NCI-H345 (cell line): ENCODE measurements at regions not wholly inside any gene's neighbourhood (a gene's known extent, or its start where the extent isn't known, plus 50 kb on each side); places are given as distances from the start of the nearest gene placed in this dataset.
"Not testable (repeated sequence)": the region's sequence is repeated elsewhere in the genome, so short reads cannot be mapped to it uniquely, and the experiment has no call there.

ENCODE experiments used
- DNase-seq: peaks from one replicate; lab custom pipeline; 2025; lab: John Stamatoyannopoulos, UW

GRCh38 chr2:83261591-83262136, 1197.4 kb downstream of the SUCLG1 start:
- DNase-seq: no peak

- no peak for DNase-seq
Observed at GRCh38 chr2:83253848-83254247, 1205.2 kb downstream of the SUCLG1 start.

GRCh38 chr2:83251321-83251872, 1207.7 kb downstream of the SUCLG1 start:
- DNase-seq: no peak

GRCh38 chr2:83245806-83246537, 1213.1 kb downstream of the SUCLG1 start:
- not testable (repeated sequence) for DNase-seq

- DNase-seq: no peak
Observed at GRCh38 chr2:83240611-83241010, 1218.5 kb downstream of the SUCLG1 start.

- DNase-seq: no peak
Observed at GRCh38 chr2:83238111-83238510, 1221.0 kb downstream of the SUCLG1 start.

- no peak for DNase-seq
Observed at GRCh38 chr2:83234246-83234645, 1224.8 kb downstream of the SUCLG1 start.

- no peak for DNase-seq
Observed at GRCh38 chr2:83233781-83234180, 1225.3 kb downstream of the SUCLG1 start.

- DNase-seq: no peak
Observed at GRCh38 chr2:83233326-83233725, 1225.8 kb downstream of the SUCLG1 start.

- DNase-seq: no peak
Observed at GRCh38 chr2:83229443-83229842, 1229.6 kb downstream of the SUCLG1 start.

GRCh38 chr2:83224591-83225200, 1234.4 kb downstream of the SUCLG1 start:
- DNase-seq: peak; percentile 15

- no peak for DNase-seq
Observed at GRCh38 chr2:83221258-83221657, 1237.8 kb downstream of the SUCLG1 start.

- no peak for DNase-seq
Observed at GRCh38 chr2:83217854-83218253, 1241.2 kb downstream of the SUCLG1 start.

GRCh38 chr2:83196225-83196624, 1262.9 kb downstream of the SUCLG1 start:
- DNase-seq: no peak

GRCh38 chr2:83191316-83191715, 1267.8 kb downstream of the SUCLG1 start:
- no peak for DNase-seq

- DNase-seq: no peak
Observed at GRCh38 chr2:83186105-83186760, 1272.8 kb downstream of the SUCLG1 start.

GRCh38 chr2:83180862-83181530, 1278.1 kb downstream of the SUCLG1 start:
- DNase-seq: not testable (repeated sequence)

GRCh38 chr2:83176539-83176938, 1282.5 kb downstream of the SUCLG1 start:
- no peak for DNase-seq

- no peak for DNase-seq
Observed at GRCh38 chr2:83172841-83173240, 1286.2 kb downstream of the SUCLG1 start.

- no peak for DNase-seq
Observed at GRCh38 chr2:83168377-83168776, 1290.7 kb downstream of the SUCLG1 start.

- no peak for DNase-seq
Observed at GRCh38 chr2:83162421-83162820, 1296.7 kb downstream of the SUCLG1 start.

GRCh38 chr2:83160571-83160970, 1298.5 kb downstream of the SUCLG1 start:
- no peak for DNase-seq
